Stimulated activated CD4-positive, alpha-beta T cell treated with anti-CD3 and anti-CD28 coated beads, TNF-alpha, amount 100 ng/mL, for 24 hours (primary cell): ENCODE measurements at regions not wholly inside any gene's neighbourhood (a gene's known extent, or its start where the extent isn't known, plus 50 kb on each side); places are given as distances from the start of the nearest gene placed in this dataset.

Experiments
- DNase-seq, 3 experiments: peaks; one replicate each; pipeline ENCODE4 v3.0.0-alpha.2; 2020; ENCODE audit warnings: low read depth in 3 of 3

DNA sequence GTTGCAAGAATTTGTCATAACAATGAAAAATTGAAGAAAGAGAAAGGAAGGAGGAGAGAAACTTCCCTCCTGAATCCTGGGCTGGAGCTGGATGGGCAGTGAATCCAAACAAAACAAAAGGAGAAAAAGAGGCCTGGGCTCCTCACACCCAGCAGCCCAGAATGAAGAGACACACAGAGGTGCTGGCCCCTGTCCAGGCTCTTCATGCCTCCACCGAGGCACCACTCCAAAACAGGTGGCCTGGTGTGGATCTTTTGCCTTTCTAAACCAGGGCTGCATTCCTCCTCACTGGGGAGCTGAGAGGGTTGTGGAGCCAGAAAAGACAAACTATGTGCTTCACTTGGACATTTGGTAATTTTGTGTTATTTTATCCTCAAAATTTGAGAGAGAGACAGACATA is 76.0 kb downstream of the FAM124B start:
- DNase-seq = no peak

- DNase-seq = no peak
These were observed 77.3 kb downstream of the FAM124B start for GRCh38 chr2:224324604-224325003.

- no peak for DNase-seq
These were observed 81.2 kb downstream of the FAM124B start for GRCh38 chr2:224320660-224321059.

GRCh38 chr2:224319750-224320149 is 82.2 kb downstream of the FAM124B start:
- no peak for DNase-seq

DNA sequence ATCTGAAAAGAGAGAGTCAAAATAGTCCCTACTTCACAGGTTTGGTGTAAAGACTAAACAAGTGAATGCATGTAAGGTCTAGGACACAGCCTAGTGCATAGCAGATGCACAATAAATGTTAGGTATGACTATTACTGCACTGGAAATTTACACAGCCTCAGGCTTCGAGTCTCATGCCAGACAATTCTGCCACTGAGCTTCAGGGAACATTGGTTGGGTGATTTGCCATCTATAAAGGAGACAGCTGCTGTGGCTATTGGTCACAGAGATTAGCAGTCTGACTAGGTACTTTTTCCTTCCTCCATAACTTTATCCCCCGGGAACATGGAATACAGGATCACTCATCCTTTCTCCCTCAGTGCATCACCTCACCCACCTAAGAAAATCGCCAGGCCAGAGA is 89.2 kb downstream of the FAM124B start:
- no peak for DNase-seq

DNA sequence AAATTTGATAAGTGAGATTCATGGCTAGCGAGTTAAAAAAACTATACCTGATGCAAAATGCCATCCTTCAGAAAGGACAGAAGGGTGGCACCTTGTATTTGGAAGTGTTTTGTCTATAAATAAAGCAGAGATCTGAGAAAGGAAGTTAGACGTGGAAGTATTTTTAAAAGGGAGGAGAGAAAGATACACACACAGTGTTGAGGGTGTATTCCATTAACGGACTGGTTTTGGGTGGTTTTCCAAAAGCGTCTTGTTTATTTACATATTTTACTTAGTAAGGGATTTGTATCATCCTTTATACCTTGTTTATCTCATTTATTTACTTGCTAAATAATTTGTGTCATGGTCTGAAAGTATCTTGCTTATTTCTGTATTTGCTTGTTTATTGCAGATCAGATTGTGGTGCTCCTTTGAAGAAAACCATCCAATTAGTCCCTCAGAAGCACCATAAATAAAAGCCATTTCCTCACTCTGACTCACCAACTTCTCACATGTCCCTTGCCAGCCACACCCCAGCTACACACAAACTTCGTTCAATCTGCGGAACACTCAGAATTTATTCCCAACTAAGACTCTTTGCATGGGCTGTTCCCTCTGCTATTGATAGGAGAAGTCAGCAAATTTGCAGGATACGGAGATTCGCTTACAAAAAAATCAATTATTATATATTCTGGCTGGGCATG is 90.8 kb downstream of the FAM124B start:
- DNase-seq = no peak

DNA sequence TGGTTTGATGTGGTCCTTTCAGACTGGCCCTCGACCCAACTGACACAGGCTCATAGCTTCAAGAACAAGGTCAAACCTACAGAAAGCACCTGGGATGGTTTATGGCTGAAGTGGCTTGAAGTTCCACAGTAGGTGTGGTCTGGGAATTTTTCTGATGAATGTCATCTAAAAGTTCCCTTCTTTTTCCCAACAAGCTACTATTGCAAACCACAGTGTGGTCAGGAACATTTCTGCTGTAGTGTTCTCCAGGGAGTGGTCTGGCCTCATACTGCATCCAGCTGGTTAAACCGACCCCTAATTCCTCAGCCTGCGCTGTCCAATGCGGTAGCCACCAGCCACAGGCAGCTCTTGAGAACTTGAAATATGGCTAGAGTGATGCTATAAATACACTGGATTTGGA is 92.7 kb downstream of the FAM124B start:
- DNase-seq = no peak

- DNase-seq = no peak
These were observed 93.5 kb downstream of the FAM124B start for GRCh38 chr2:224308272-224308911.

DNA sequence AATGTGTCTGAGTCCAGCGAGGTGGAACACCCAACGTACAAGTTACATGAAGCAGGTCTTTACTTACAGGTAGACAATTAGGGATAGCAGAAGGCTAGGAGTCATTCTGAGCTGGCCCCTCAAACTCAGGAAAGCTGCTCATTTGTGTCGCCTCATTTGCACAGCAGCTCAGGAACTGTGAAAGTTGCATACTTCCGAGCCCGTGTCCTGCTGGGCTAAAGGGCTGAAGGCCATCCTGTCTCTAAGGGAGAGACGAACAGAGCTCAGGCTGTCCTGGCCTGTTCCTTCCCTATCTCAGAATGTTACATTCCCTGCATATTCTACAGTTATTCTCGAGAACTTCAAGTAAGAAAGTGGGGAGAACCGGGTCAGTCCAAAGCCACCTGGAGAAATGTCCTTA is 99.0 kb downstream of the FAM124B start:
- DNase-seq = no peak

- DNase-seq = no peak
These were observed 107.9 kb downstream of the FAM124B start for GRCh38 chr2:224293976-224294375.

- no peak for DNase-seq
These were observed 114.4 kb downstream of the FAM124B start for GRCh38 chr2:224287531-224287930.

DNA sequence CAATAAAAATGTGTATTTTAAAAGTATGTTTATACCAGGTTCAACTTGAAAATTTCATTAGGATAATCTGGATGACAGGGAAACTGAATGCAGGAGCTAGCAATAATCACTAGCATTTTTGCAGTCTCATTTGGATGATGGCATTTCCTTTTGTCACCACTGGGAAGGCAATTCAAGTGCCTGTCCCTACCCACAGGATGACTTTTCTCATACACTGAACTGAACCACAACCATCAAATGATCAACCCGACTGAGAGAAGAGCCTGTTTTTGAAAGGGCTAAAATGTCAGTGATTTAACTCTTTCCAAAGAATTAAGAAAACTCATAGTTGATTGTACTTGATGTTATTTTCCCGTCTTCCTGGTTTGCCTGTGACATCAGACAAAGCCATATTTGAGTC is 115.0 kb downstream of the FAM124B start:
- no peak for DNase-seq

GRCh38 chr2:224284134-224284946 is 117.6 kb downstream of the FAM124B start:
- peak in 2 of 3 experiments; percentile 5 to 8 for DNase-seq

GRCh38 chr2:224283466-224283965 is 118.4 kb downstream of the FAM124B start:
- no peak for DNase-seq

DNA sequence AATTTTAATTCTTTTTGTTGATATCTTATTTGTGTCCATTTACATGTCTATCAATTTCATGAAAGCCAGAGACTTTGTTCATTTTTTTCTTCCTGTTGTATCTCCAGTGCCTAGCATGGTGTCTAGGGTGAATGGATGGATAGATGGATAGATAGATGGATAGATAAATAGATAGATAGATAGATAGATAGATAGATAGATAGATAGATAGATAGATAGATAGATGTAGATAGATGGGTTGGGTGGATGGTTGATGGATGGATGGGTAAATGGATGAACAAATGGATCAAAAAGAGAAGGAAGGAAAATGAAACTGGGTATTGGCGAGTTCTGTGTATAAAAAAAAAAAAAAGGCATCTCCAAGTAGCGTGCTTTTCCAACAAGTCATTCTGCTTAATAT is 120.5 kb downstream of the FAM124B start:
- DNase-seq = no peak

- DNase-seq = no peak
These were observed 123.4 kb downstream of the FAM124B start for GRCh38 chr2:224278531-224278930.

- DNase-seq = no peak
These were observed 125.7 kb downstream of the FAM124B start for GRCh38 chr2:224276251-224276650.

GRCh38 chr2:224272237-224272910 is 129.5 kb downstream of the FAM124B start:
- no peak for DNase-seq

- no peak for DNase-seq
These were observed 130.2 kb downstream of the FAM124B start for GRCh38 chr2:224271617-224272236.

GRCh38 chr2:224268441-224268840 is 133.5 kb downstream of the FAM124B start:
- DNase-seq = no peak

GRCh38 chr2:224264259-224264658 is 137.6 kb downstream of the FAM124B start:
- no peak for DNase-seq
